ENCODE measurements at regions not wholly inside any gene's neighbourhood (a gene's known extent, or its start where the extent isn't known, plus 50 kb on each side); places are given as distances from the start of the nearest gene placed in this dataset.
A peak's percentile ranks its signal among the peaks of the same experiment; 100 is the strongest.

DNA sequence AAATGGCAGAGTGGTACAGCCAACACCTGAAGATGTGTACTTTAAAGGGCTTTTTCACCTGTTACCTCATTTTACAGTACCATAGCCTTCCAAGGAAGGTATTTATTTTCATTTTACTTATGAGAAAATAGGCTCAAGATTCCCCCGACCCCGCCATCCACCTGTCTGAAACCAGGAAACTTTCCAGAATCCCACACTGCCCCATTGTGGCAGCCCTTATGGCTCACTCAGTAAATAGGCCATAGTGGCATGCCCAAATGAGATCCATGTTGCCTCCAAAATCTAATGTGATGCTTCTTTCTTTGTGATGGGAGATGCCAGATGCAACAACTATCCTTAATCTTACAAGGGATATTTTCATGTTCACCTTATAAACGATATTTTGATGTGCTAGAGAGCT lies 97.8 kb downstream of the EBNA1BP2 start:
- Mint-ChIP-seq H3K4me1 (ENCODE audit: low read depth) (peaks cover 4% of the 10 kb centered on the region), H3K9me3 (no peaks in the 10 kb centered on the region), H3K27ac (no peak overlapping the region), H3K36me3 (no peaks in the 10 kb centered on the region), H3K27me3 (peaks cover 1% of the 10 kb centered on the region), H3K4me3 (no peak overlapping the region)
- intact Hi-C loops (cut with micrococcal nuclease), result loop anchor here (10.0 kb wide), 1 partner anchor 499 kb away; no protein-coding TSS in a partner anchor
- no peak for DNase-seq
- POLR2A ChIA-PET, result interaction anchor here (1.1 to 4.1 kb wide), 5 partner anchors 150 to 228 kb away, joined by 3 to 18 read pairs (median 5); partner anchors contain the start of gene ZNF691
- CTCF ChIA-PET, result interaction anchor here (0.6 to 8.4 kb wide), 67 partner anchors 8 to 1422 kb away, joined by 3 to 536 read pairs (median 5); partner anchors contain the start of genes C1orf50, ERMAP, P3H1 and SVBP

DNA sequence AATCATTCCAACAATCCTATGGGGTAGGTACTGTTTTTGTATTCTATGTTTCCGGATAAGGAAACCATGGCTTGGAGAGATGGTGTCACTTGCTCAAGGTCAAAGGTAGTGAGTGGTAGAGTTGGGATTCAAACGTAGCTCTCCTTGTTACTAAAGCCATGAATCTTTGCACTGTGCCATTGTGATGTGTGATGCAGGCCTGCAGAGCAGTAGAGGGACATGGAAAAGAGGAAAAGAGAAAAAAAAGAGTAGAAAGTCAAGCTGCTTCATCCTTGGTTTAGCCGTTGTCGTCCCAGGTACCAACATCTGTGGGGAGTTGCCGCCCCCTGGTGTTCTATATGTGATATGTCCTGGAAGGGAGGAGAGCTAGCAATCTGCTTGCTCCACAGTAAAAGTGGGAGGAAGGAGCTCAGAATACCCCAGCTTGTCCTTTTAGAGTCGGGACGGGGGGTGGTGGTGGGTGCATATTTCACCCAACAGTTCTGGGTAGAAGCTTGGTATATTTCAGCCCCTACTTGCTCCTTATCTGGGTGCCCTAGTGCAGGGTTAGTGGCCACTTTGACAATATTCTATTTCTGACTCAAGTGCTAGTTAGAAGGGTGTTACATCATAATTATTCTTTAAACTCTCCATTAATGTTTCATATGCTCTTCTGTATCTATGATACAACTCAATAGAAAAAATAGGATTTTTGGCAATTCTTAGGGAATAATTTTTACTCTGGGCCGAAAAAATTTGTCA lies 98.4 kb downstream of the EBNA1BP2 start:
- ChIA-PET POLR2A (interaction anchor here (0.7 to 4.1 kb wide), 6 partner anchors 150 to 307 kb away, joined by 3 to 18 read pairs (median 4); partner anchors contain the start of genes C1orf50, P3H1 and ZNF691), CTCF (interaction anchor here (0.6 to 8.4 kb wide), 69 partner anchors 9 to 1422 kb away, joined by 3 to 536 read pairs (median 5); partner anchors contain the start of genes C1orf50, ERMAP, P3H1 and SVBP)
- Mint-ChIP-seq H3K4me3 (no peak overlapping the region), H3K27me3 (no peaks in the 10 kb centered on the region), H3K4me1 (ENCODE audit: low read depth) (peaks cover 4% of the 10 kb centered on the region), H3K9me3 (no peaks in the 10 kb centered on the region), H3K27ac (no peak overlapping the region), H3K36me3 (no peaks in the 10 kb centered on the region)
- intact Hi-C loops (cut with micrococcal nuclease), result loop anchor here (1.0 to 10.0 kb wide), 4 partner anchors 150 to 499 kb away; no protein-coding TSS in a partner anchor
- DNase-seq, result peak; percentile 80

DNA sequence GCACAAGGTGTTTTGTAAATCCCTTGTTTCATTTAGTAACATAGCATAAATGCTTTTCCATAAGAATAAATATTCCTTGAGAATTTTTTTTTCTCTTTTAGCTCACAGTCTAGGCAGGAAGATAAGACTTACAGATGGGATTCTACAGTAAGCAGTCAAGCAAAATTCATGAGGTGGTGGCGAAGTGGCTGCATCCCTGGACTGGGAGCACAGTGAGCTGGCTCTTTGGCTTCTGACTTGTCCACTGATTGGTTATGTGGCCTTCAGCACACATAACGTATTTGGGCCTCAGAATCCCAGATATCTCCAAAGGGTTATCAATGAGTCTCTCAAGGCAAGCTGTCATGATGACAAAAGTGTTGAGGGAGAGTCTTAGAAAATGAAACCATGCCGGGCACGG lies 99.8 kb downstream of the EBNA1BP2 start:
- H3K4me3 Mint-ChIP-seq, result no peak overlapping the region

DNA sequence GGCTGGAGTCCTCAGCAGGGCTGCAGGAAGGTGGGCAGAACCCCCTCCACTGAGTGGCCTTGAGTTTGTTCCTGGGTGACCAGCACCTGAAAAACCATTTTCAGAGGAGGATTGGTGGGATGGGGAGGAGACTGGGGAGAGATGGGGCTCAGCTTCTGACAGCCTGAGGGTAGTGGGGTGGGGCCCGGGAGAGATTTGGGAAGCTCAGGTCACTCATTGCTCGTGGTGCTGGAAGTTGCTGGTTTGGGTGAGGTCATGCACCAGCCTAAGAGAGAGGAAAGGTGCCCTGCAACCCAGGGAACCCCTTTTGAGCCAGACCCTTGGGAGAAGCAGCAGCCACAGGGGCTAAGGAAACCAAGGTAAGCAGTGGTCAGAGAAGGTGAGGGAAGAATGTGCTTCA lies 100.8 kb downstream of the EBNA1BP2 start:
- peaks cover 10% of the 10 kb centered on the region for H3K4me1 Mint-ChIP-seq (ENCODE audit: low read depth)
- ChIA-PET CTCF (interaction anchor here (0.8 to 8.4 kb wide), 4 partner anchors 147 to 304 kb away, joined by 3 to 536 read pairs (median 104); partner anchors contain the start of gene C1orf50), POLR2A (no interaction called here)
- no peaks in the 10 kb centered on the region for H3K36me3 Mint-ChIP-seq
- no peak for DNase-seq
- H3K9me3 Mint-ChIP-seq, result no peaks in the 10 kb centered on the region
- H3K4me3 Mint-ChIP-seq, result no peak overlapping the region
- H3K27me3 Mint-ChIP-seq, result no peaks in the 10 kb centered on the region
- intact Hi-C loops (cut with micrococcal nuclease), result loop anchor here (10.0 kb wide), 1 partner anchor 496 kb away; no protein-coding TSS in a partner anchor
- no peak overlapping the region for H3K27ac Mint-ChIP-seq

More for the DNA sequence above, 99.8 kb downstream of the EBNA1BP2 start:
- POLR2A ChIA-PET, result interaction anchor here (4.1 kb wide), 1 partner anchor 159 kb away, joined by 18 read pairs; no protein-coding TSS in a partner anchor
- Mint-ChIP-seq H3K27me3 (no peaks in the 10 kb centered on the region), H3K27ac (no peak overlapping the region), H3K4me1 (ENCODE audit: low read depth) (peaks cover 10% of the 10 kb centered on the region), H3K36me3 (no peaks in the 10 kb centered on the region), H3K9me3 (no peaks in the 10 kb centered on the region)
- DNase-seq, result no peak
- CTCF ChIA-PET, result interaction anchor here (0.6 to 8.4 kb wide), 15 partner anchors 8 to 307 kb away, joined by 3 to 536 read pairs (median 16); partner anchors contain the start of genes C1orf50 and P3H1
- intact Hi-C loops (cut with micrococcal nuclease), result loop anchor here (10.0 kb wide), 1 partner anchor 498 kb away; no protein-coding TSS in a partner anchor

DNA sequence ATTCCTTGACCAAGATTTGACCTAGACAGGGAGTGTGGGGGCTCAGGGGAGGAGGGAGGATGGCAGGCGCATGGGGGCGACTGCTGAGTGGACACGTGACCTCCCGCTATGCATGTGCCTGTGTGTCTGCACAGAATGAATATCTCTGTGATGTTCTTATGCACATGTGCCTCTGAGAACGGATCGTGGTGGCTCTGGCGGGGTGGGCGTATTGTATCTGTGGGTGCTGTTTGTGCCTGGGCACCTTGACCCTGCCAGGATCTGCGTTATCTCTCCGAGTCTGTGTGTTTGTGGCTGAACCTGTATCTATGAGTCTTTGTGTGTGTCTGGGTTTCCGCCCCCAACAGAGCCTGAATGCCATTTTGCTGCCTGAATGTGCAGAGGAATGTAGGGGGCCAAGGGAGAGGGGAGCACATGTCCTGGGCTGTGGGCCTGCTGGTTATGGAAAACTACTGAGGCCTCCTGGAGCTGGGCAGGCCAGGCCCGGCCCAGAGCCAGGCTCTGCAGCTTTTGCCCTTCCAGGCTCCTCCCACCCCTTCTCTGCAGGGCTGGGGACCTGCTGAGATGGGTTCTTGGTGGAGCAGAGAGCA lies 102.5 kb downstream of the EBNA1BP2 start:
- Mint-ChIP-seq H3K9me3 (no peaks in the 10 kb centered on the region), H3K27me3 (no peaks in the 10 kb centered on the region), H3K27ac (no peak overlapping the region), H3K4me3 (no peak overlapping the region), H3K36me3 (no peaks in the 10 kb centered on the region), H3K4me1 (ENCODE audit: low read depth) (peaks cover 10% of the 10 kb centered on the region)
- POLR2A ChIA-PET, result no interaction called here
- DNase-seq, result no peak
- intact Hi-C loops (cut with micrococcal nuclease), result loop anchor here (10.0 kb wide), 1 partner anchor 495 kb away; no protein-coding TSS in a partner anchor
- CTCF ChIA-PET, result interaction anchor here (0.8 to 8.4 kb wide), 3 partner anchors 147 to 156 kb away, joined by 4 to 536 read pairs (median 5); no protein-coding TSS in a partner anchor

DNA sequence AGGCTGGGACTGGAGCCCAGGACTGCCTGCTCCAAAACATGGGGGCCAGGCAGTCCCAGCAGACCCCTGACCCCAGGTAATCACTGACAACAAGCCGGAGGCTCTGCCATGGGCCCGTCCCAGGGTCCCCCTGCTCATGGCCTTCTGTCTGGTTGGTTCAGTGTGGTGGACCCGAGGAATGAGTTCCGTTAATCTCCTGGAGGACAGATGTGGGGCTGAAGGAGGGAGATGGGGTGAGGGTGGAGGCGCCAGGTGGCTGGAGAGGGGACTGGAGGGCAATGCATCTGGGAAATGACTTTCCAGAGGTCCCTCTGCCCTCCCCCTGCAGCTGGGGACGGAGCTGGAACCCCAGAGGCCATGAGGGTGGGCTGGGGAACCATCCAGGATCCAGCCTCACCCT lies 103.2 kb downstream of the EBNA1BP2 start:
- intact Hi-C loops (cut with micrococcal nuclease), result no loop called here
- H3K27ac Mint-ChIP-seq, result no peak overlapping the region
- POLR2A ChIA-PET, result no interaction called here
- no peak overlapping the region for H3K4me3 Mint-ChIP-seq
- no peaks in the 10 kb centered on the region for H3K36me3 Mint-ChIP-seq
- H3K4me1 Mint-ChIP-seq (ENCODE audit: low read depth), result peaks cover 10% of the 10 kb centered on the region
- no peaks in the 10 kb centered on the region for H3K9me3 Mint-ChIP-seq
- CTCF ChIA-PET, result interaction anchor here (0.8 to 1.3 kb wide), 2 partner anchors 146 to 156 kb away, joined by 4 to 5 read pairs; no protein-coding TSS in a partner anchor
- DNase-seq, result no peak
- H3K27me3 Mint-ChIP-seq, result no peaks in the 10 kb centered on the region

DNA sequence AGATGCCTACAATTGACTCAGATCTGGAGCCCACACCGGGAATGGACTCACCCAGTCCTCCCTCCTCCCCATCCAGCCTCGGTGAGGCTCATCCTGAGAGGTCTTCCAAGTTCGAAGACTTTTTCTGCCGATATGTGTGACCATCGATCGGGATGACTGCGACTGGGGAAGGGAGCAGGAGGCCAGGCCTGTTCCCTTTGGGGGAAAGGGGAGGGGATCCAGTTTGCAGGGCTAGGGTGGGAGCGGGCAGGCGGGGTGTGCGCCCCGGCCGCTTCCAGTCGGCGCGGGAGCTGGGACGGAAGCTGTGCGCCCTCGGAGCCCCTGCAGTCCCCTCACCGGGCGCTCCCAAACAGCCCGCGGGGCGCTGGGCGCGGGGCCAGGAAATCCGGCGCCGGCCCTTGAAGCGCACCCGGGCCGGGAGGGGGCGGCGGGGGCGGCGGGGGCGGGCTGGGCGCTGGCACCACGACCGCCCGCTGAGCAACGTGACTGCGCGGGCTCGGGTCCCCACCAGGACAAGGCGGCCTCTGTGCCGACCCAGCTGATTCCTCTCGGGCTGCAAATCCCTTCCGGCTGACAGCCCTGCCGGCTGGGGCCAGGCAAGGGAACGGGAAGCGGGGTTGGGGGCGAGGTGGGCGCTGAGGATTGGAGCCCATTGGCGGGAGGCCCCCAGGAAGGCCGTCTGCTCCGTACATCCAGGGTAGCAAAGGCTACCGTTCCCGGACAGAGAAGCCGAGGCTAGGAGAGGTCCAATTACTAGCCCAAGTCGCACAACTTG lies 103.9 kb downstream of the EBNA1BP2 start:
- Mint-ChIP-seq H3K27ac (no peak overlapping the region), H3K36me3 (no peaks in the 10 kb centered on the region), H3K4me1 (ENCODE audit: low read depth) (peaks cover 7% of the 10 kb centered on the region), H3K9me3 (no peaks in the 10 kb centered on the region), H3K27me3 (no peaks in the 10 kb centered on the region), H3K4me3 (no peak overlapping the region)
- DNase-seq, result peak; percentile 13
- ChIA-PET CTCF (interaction anchor here (0.8 to 1.3 kb wide), 2 partner anchors 145 to 155 kb away, joined by 4 to 5 read pairs; no protein-coding TSS in a partner anchor), POLR2A (interaction anchor here (0.6 kb wide), 1 partner anchor 127 kb away, joined by 3 read pairs; no protein-coding TSS in a partner anchor)
- intact Hi-C loops (cut with micrococcal nuclease), result no loop called here

DNA sequence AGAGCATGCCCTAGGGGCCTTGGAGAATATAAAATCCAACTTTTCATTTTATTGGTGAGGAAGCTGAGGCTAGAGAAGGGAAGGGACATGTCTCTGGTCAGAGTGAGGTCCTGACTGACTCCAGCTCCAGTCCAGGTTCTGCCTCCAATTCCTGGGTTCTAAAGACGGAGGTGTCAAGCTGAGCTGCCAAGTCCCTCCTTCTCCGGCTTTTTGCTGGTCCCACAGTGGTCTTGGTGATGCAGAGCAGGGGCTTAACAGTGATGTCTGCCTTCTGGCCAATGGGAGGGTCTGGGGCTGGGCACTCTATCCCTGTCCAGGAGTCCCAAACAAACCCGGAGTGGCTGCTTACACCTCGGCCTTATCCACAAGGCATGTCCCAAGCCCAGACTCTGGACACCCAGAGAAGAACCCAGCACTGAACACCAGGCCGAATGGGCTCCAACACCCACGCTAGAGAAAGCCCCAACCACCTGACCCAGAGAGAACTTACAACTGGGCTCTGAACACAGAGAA lies 104.8 kb downstream of the EBNA1BP2 start:
- no peak for DNase-seq
- ChIA-PET POLR2A (no interaction called here), CTCF (no interaction called here)
- Mint-ChIP-seq H3K27ac (no peak overlapping the region), H3K27me3 (no peaks in the 10 kb centered on the region), H3K9me3 (no peaks in the 10 kb centered on the region), H3K4me3 (no peak overlapping the region), H3K36me3 (no peaks in the 10 kb centered on the region), H3K4me1 (ENCODE audit: low read depth) (peaks cover 7% of the 10 kb centered on the region)
- intact Hi-C loops (cut with micrococcal nuclease), result no loop called here

DNA sequence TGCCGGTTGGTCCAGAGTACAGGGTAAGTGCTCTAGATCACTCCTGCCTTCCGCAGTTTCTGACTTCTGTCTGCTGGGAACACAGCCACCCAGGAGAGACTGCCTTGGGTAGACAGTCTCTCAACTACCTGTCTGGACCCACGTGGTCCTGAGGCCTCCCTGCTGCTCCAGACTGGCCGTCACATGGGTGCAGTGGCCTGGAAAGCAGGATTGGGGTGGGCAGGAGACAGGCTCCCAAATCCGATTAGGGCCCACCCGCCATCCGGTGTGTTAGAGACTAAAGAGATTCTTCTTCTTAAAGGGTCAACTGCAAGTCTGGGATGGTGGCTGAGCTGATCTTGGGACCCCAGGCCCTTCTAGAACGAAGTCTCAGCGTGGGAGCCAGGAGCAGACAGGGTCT lies 105.5 kb downstream of the EBNA1BP2 start:
- CTCF ChIA-PET, result interaction anchor here (3.1 kb wide), 1 partner anchor 153 kb away, joined by 16 read pairs; no protein-coding TSS in a partner anchor
- H3K9me3 Mint-ChIP-seq, result no peaks in the 10 kb centered on the region
- H3K4me1 Mint-ChIP-seq (ENCODE audit: low read depth), result peaks cover 7% of the 10 kb centered on the region
- no peak overlapping the region for H3K4me3 Mint-ChIP-seq
- POLR2A ChIA-PET, result no interaction called here
- intact Hi-C loops (cut with micrococcal nuclease), result no loop called here
- no peaks in the 10 kb centered on the region for H3K27me3 Mint-ChIP-seq
- H3K27ac Mint-ChIP-seq, result no peak overlapping the region
- DNase-seq, result no peak
- no peaks in the 10 kb centered on the region for H3K36me3 Mint-ChIP-seq

DNA sequence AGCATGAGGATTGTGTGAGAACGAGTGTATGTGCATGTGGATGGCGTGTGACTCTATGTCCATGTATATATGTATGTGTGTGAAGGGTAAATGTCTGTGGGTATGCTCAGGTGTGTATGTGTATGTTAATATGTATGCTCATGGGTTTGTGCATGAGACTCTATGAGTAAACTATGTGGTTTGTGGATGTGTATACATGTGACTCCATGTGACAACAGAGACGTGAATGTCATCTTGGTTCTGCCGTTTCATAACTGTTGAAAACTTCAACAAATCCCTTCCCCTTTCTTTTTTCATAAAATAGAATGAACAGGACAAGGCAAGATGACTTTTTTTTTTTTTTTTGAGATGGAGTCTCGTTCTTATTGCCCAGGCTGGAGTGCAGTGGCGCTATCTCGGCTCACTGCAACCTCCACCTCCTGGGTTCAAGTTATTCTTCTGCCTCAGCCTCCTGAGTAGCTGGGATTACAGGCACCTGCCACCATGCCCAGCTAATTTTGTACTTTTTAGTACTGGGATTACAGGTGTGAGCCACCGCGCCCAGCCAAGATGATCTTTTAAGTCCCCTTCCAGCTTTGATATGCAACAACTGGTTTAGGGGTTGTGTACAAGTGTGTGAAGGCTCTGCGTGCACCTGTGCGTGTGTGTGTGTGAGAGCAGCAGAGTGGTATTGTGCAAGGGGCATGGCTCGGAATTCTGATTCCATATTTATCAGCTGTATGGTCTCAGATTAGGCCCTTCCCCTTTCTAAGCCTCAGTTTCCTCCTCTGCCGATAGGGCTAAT lies 106.3 kb downstream of the EBNA1BP2 start:
- no peak overlapping the region for H3K4me3 Mint-ChIP-seq
- no peaks in the 10 kb centered on the region for H3K9me3 Mint-ChIP-seq
- H3K27ac Mint-ChIP-seq, result no peak overlapping the region
- CTCF ChIA-PET, result interaction anchor here (0.6 to 3.1 kb wide), 4 partner anchors 7 to 544 kb away, joined by 3 to 21 read pairs (median 10); no protein-coding TSS in a partner anchor
- DNase-seq, result no peak
- no peaks in the 10 kb centered on the region for H3K27me3 Mint-ChIP-seq
- H3K36me3 Mint-ChIP-seq, result no peaks in the 10 kb centered on the region
- H3K4me1 Mint-ChIP-seq (ENCODE audit: low read depth), result peaks cover 7% of the 10 kb centered on the region
- POLR2A ChIA-PET, result no interaction called here
- intact Hi-C loops (cut with micrococcal nuclease), result no loop called here
